ENCODE measurements at regions not wholly inside any gene's neighbourhood (a gene's known extent, or its start where the extent isn't known, plus 50 kb on each side); places are given as distances from the start of the nearest gene placed in this dataset.

DNA sequence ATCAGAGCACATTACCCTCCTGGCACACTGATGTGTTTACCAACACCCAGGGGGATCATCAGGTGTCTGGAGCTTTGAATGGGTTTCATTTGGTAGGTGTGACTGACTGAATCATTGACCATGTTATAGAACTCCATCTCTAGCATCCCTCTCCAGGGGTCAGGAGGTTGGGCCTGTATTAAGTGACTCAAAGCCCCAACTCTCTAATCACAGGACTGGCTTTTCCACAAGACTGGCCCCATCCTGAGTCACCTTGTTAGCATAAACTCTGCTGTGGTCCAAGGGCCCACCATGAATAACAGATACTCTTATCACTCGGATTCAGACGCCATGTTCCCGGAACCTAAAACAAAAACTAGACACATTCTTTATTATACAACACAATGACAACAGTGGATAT is 125.9 kb upstream of the NDUFV2 start:
- TF ChIP-seq, protein P1, sequence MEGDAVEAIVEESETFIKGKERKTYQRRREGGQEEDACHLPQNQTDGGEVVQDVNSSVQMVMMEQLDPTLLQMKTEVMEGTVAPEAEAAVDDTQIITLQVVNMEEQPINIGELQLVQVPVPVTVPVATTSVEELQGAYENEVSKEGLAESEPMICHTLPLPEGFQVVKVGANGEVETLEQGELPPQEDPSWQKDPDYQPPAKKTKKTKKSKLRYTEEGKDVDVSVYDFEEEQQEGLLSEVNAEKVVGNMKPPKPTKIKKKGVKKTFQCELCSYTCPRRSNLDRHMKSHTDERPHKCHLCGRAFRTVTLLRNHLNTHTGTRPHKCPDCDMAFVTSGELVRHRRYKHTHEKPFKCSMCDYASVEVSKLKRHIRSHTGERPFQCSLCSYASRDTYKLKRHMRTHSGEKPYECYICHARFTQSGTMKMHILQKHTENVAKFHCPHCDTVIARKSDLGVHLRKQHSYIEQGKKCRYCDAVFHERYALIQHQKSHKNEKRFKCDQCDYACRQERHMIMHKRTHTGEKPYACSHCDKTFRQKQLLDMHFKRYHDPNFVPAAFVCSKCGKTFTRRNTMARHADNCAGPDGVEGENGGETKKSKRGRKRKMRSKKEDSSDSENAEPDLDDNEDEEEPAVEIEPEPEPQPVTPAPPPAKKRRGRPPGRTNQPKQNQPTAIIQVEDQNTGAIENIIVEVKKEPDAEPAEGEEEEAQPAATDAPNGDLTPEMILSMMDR (IDR thresholded peaks at IDR 0.05; ENCODE audit: low read depth, low read length) = no peak
- no peak overlapping the region for H3K4me3 ChIP-seq (ENCODE audit: low read depth, low read length)

DNA sequence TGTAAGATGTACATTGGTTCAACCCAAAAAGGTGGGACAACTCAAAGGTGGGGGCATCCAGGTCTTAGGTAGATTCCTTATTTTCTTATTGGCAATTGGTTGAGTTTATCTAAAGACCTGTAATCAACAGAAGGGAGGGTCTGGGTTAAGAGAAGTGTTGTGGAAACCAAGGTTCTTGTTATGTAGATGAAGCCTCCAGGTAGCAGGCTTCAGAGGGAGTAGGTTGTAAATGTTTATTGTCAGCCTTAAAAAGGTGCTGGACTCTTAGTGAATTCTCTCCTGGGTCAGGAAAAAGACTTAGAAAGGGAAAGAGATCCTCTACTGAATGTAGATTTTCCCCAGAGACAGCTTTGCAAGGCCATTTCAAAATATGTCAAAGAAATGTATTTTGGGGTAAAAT is 125.3 kb upstream of the NDUFV2 start:
- H3K4me3 ChIP-seq (ENCODE audit: low read depth, low read length) = no peak overlapping the region
- TF ChIP-seq, protein P1 (IDR thresholded peaks at IDR 0.05; ENCODE audit: low read depth, low read length) = no peak

DNA sequence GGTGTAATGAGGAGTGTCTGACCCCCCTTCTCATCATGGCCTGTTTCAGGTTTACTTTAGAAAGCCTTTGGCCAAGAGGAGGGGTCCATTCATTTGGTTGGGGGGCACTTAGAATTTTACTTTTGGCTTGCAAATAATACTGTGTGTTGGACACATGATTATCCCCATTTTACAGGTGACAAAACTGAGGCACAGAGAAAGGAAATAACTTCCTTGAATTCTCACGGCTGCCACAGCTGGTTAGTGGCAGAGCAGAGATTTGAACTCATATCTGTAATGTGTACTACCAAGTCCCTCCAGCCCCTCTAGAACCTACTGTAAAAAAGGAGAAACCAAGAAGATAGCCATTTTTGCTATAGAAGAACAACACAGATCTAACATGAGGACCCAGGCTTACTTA is 124.8 kb upstream of the NDUFV2 start:
- TF ChIP-seq, protein P1 (IDR thresholded peaks at IDR 0.05; ENCODE audit: low read depth, low read length) = no peak

DNA sequence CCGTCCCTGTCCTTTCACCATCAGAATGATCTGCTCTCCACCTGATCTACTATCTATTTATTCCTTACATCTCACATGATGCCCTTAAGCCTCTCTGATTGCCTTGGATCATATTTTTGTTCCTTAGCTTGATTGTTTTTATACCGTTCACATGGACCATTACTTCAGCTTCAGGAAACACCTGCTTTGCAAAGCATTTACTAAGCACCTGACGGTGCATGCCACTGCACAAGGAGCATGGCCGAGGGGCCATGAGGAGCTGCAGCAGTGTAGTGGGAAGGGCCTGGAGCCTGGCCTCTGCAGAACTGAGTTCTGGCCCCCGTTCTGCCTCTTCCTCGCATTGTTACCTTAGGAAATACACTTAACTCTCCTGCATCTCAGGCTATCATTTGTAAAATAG is 124.1 kb upstream of the NDUFV2 start:
- H3K4me3 ChIP-seq (ENCODE audit: low read depth, low read length) = no peak overlapping the region
- TF ChIP-seq, protein P1 (IDR thresholded peaks at IDR 0.05; ENCODE audit: low read depth, low read length) = no peak

More for the DNA sequence above, 124.8 kb upstream of the NDUFV2 start:
- no peak overlapping the region for H3K4me3 ChIP-seq (ENCODE audit: low read depth, low read length)

DNA sequence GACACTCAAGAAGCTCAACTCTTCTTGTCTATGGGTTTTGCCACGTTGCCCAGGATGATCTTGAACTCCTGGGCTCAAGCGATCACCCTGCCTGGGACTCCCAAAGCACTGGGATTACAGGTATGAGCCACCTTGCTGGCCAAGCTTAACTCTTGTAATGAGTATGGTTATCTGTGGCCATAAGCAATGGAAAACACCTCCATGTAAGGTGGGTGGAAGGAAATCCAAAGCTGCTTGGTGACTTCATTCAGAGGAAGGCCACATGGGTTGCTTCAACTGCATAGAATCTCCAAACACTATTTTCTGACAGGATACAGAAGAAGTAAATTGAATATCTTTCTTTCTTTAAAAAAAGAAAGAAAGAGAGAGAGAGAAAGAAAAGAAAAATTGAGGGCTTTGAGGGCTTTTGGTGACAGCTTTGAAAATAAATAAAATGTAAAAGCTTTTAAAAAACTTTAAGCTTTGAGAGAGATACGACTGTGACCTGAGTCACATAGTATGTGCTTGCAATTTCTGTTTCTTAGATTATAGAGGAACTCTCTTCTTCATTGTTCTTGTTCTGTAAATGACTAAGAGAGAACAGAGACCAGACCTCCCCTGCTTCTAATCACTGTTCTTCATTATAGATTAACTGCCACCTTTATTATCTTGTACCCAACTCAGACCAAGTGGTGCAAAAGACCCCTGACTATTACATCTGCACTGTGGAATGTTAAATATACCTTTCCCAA is 123.1 kb upstream of the NDUFV2 start:
- H3K4me3 ChIP-seq (ENCODE audit: low read depth, low read length) = no peak overlapping the region
- TF ChIP-seq, protein P1 (IDR thresholded peaks at IDR 0.05; ENCODE audit: low read depth, low read length) = no peak

DNA sequence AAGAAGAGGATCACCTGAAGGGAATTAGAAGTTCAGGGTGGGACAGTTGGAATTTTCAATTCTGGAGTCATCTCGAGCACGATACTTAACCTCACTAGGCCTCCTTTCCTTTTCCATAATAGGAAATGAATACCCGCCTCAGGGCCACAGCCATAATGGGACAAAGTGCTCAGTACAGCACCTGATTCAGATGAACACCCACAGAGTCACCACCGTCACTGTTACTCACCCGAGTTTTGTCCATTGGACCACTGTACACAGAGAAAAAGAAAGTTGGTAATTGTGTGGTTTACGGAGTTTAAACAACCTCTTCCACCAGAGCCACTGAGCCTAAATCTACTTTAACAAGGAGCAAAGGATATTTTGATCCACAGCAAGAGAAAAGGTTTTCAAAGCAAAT is 122.0 kb upstream of the NDUFV2 start:
- no peak overlapping the region for H3K4me3 ChIP-seq (ENCODE audit: low read depth, low read length)
- TF ChIP-seq, protein P1 (IDR thresholded peaks at IDR 0.05; ENCODE audit: low read depth, low read length) = no peak

DNA sequence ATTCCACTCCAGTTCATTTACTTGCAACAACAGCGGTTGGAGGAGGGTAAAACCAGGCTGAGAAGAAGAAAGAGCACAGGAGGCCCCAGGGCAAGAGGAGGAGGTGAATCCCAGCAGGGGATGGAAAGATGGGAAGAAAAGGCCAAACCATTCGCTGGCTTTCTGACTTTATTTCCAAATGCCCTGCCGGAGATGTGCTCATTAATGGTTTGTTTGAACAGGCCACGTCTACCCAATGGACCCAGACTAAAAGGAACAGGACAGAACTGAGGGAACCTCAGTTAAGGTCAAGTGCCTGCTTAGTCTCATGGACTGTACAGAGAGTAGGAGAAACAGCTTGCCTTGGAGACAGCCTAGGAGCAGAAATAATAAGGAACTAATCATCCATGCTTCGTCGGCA is 121.6 kb upstream of the NDUFV2 start:
- TF ChIP-seq, protein P1 (IDR thresholded peaks at IDR 0.05; ENCODE audit: low read depth, low read length) = no peak
- H3K4me3 ChIP-seq (ENCODE audit: low read depth, low read length) = no peak overlapping the region
